Progenitor cell of endocrine pancreas (in vitro differentiated cells): ENCODE measurements at regions not wholly inside any gene's neighbourhood (a gene's known extent, or its start where the extent isn't known, plus 50 kb on each side); places are given as distances from the start of the nearest gene placed in this dataset.

Experiments
- DNase-seq: peaks from one replicate; pipeline ENCODE4 v3.0.0; 2021; ENCODE audit warnings: low spot score; ENCODE audit not compliant: unreplicated experiment
- H3K27ac Mint-ChIP-seq: 2 replicates; pipeline ENCODE4 v1.8.0; 2021; ENCODE audit warnings: mild to moderate bottlenecking, moderate library complexity, mixed read lengths
- H3K27me3 Mint-ChIP-seq: 2 replicates; pipeline ENCODE4 v1.8.0; 2021; ENCODE audit warnings: mixed read lengths
- H3K36me3 Mint-ChIP-seq: 2 replicates; pipeline ENCODE4 v1.8.0; 2022; ENCODE audit warnings: mixed read lengths; ENCODE audit not compliant: insufficient read depth
- H3K4me1 Mint-ChIP-seq: 2 replicates; pipeline ENCODE4 v1.8.0; 2021; ENCODE audit warnings: low read depth, mixed read lengths
- H3K4me3 Mint-ChIP-seq: 2 replicates; pipeline ENCODE4 v1.8.0; 2021; ENCODE audit warnings: low read depth, mild to moderate bottlenecking, moderate library complexity, mixed read lengths
- H3K9me3 Mint-ChIP-seq: 2 replicates; pipeline ENCODE4 v1.8.0; 2021; ENCODE audit warnings: low read depth, mixed read lengths
- CTCF ChIP-seq: fragments of 200-600 bp; sonication (generic); IDR thresholded peaks from one replicate; pipeline ENCODE4 v1.5.0; 2021; ENCODE audit warnings: antibody characterized with exemption, mild to moderate bottlenecking; ENCODE audit not compliant: unreplicated experiment

DNA sequence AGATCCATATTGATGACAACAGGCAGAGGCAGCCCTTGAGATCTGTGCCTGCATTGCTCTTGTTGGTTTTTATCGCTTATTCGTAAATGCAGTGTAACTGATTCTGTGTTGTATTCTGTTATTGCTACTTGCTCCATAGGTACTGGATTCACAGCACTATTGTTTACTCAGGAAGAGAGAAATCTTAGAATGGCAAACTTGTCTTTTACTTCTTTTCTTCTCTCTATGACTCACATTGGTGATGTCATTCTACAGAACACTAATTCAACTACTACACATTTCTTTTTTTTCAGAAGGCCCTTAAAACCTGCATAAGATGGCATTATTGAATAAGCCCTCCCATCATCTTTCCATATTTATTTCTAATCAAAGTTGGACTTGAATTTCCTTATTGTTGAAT, 201.0 kb upstream of the GBE1 start:
- Mint-ChIP-seq H3K27ac (no peak overlapping the region), H3K36me3 (no peaks in the 10 kb centered on the region), H3K27me3 (no peaks in the 10 kb centered on the region), H3K4me3 (no peak overlapping the region), H3K9me3 (peaks cover 8% of the 10 kb centered on the region), H3K4me1 (no peaks in the 10 kb centered on the region)
- no peak for DNase-seq
- no peak for TF ChIP-seq CTCF

GRCh38 chr3:81958972-81959640, 197.7 kb upstream of the GBE1 start:
- Mint-ChIP-seq H3K36me3 (no peaks in the 10 kb centered on the region), H3K4me1 (no peaks in the 10 kb centered on the region), H3K27ac (no peak overlapping the region), H3K9me3 (peaks cover 8% of the 10 kb centered on the region), H3K4me3 (no peak overlapping the region), H3K27me3 (no peaks in the 10 kb centered on the region)
- DNase-seq: no peak
- TF ChIP-seq CTCF: no peak

GRCh38 chr3:81955878-81956277, 194.4 kb upstream of the GBE1 start:
- H3K27me3 Mint-ChIP-seq: no peaks in the 10 kb centered on the region
- DNase-seq: no peak
- no peaks in the 10 kb centered on the region for H3K4me1 Mint-ChIP-seq
- no peak overlapping the region for H3K27ac Mint-ChIP-seq
- H3K4me3 Mint-ChIP-seq: no peak overlapping the region
- TF ChIP-seq CTCF: no peak
- H3K36me3 Mint-ChIP-seq: no peaks in the 10 kb centered on the region
- H3K9me3 Mint-ChIP-seq: peaks cover 8% of the 10 kb centered on the region

- no peak overlapping the region for H3K27ac Mint-ChIP-seq
- no peaks in the 10 kb centered on the region for H3K4me1 Mint-ChIP-seq
- peaks cover 3% of the 10 kb centered on the region for H3K9me3 Mint-ChIP-seq
- H3K4me3 Mint-ChIP-seq: no peak overlapping the region
- no peaks in the 10 kb centered on the region for H3K36me3 Mint-ChIP-seq
- no peak for DNase-seq
- H3K27me3 Mint-ChIP-seq: no peaks in the 10 kb centered on the region
- TF ChIP-seq CTCF: no peak
These were observed 191.7 kb upstream of the GBE1 start for GRCh38 chr3:81953111-81953510.

DNA sequence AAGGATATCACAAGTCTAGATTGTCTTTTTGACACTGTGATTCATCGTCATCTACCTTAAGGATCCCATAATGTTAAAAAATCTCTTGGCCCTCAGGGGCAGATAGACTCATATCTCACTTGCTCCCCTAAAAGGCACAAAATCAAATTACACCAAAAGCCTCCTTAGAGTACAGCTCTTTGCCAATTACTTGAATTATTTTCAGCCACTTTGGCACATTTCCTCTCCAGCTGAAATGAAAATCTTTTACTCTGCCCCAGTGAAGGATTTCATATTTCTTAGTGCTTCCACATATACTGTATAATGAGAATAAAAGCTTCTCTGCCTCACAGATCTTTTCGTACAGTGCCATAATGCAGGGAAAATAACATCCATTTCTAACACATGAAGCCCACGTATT, 190.7 kb upstream of the GBE1 start:
- Mint-ChIP-seq H3K36me3 (no peaks in the 10 kb centered on the region), H3K27me3 (no peaks in the 10 kb centered on the region), H3K27ac (no peak overlapping the region), H3K4me1 (no peaks in the 10 kb centered on the region), H3K9me3 (no peaks in the 10 kb centered on the region), H3K4me3 (no peak overlapping the region)
- DNase-seq: no peak
- TF ChIP-seq CTCF: no peak
